ENCODE measurements at regions not wholly inside any gene's neighbourhood (a gene's known extent, or its start where the extent isn't known, plus 50 kb on each side); places are given as distances from the start of the nearest gene placed in this dataset.

- TF ChIP-seq CTCF (conservative IDR thresholded peaks at IDR 0.05; ENCODE audit: low read depth, low read length) (no peak), EZH2 (IDR thresholded peaks at IDR 0.05; ENCODE audit: low read length, unreplicated experiment) (no peak)
Observed at GRCh38 chr4:137300776-137301175, 231.5 kb downstream of the PCDH18 start.
